Ovary (tissue), 7 donors: ENCODE measurements at regions not wholly inside any gene's neighbourhood (a gene's known extent, or its start where the extent isn't known, plus 50 kb on each side); places are given as distances from the start of the nearest gene placed in this dataset.
"Not testable (repeated sequence)": the region's sequence is repeated elsewhere in the genome, so short reads cannot be mapped to it uniquely, and the experiment has no call there.

Experiments
- DNase-seq, 5 donors: peaks; one replicate each; pipeline ENCODE4 v3.0.0-alpha.2; 2019 to 2020
- H3K27ac ChIP-seq, 2 donors: fragments of 200-600 bp; one replicate each; pipeline versions ENCODE4 v1.5.1 to v1.8.0; 2019 to 2022
- H3K27me3 ChIP-seq: fragments of 200-600 bp; one replicate; pipeline ENCODE4 v1.8.0; 2022
- H3K36me3 ChIP-seq: fragments of 200-600 bp; sonication (generic); one replicate; pipeline ENCODE4 v1.5.1; 2019
- H3K4me1 ChIP-seq: one replicate; pipeline ENCODE4 v1.8.1; 2013; ENCODE audit warnings: mild to moderate bottlenecking, moderate library complexity; ENCODE audit not compliant: insufficient read depth
- H3K4me3 ChIP-seq: fragments of 200-600 bp; sonication (generic); one replicate; pipeline ENCODE4 v1.5.1; 2017
- H3K9me3 ChIP-seq, 2 donors: fragments of 200-600 bp in 1 of 2; sonication (generic) in 1 of 2; one replicate each; pipeline versions ENCODE4 v1.5.1 to v1.8.1; 2013 to 2019; ENCODE audit warnings: mild to moderate bottlenecking in 1 of 2, moderate library complexity in 1 of 2
- EP300 ChIP-seq: sonication (generic); formaldehyde crosslinking; IDR thresholded peaks from one replicate; pipeline ENCODE4 v1.6.1; 2017; ENCODE audit warnings: antibody characterized with exemption
- POLR2A ChIP-seq: fragments of 450-650 bp; IDR thresholded peaks from one replicate; pipeline ENCODE4 v1.6.1; 2017; ENCODE audit warnings: antibody characterized with exemption, mild to moderate bottlenecking, moderate library complexity
- WGBS, 3 donors: extraction: QIAGEN DNeasy Blood & Tissue Kit in 1 of 3; methylation state at CpG; one replicate each; pipeline versions ENCODE4 v1.1.5 to v1.1.7; 2013 to 2017; 5-methylcytosine and 5-hydroxymethylcytosine counted together
- intact Hi-C, 4 donors: fragments of 100-400 bp; cut with DNase I; formaldehyde crosslinking; loops; one replicate each; pipeline versions ENCODE4 v1.11.0 to v1.15.1; 2022 to 2023
- TF ChIP-seq, protein P1 (sequence below), 3 donors: fragments of 450-650 bp in 2 of 3; fragments of 200-600 bp in 1 of 3; IDR thresholded peaks; one replicate each; pipeline versions ENCODE4 v1.5.1 to v1.8.0; 2016 to 2022; ENCODE audit warnings: antibody characterized with exemption in 3 of 3, mild to moderate bottlenecking in 1 of 3
- donor health status: DM: no; HTN: no; CAD: no; lungs with moderate emphysema.
- donor health status: DM: no; HTN: no; CAD: no.
- donor health status: Bipolar disorder and iron deficiency.
- donor health status: DM: no; HTN: no; CAD: no.
- donor health status: DM: yes; HTN: yes; CAD: no.

GRCh38 chr10:124197371-124198124 is 104.2 kb upstream of the CHST15 start:
- intact Hi-C loops, result no loop called here
- Histone ChIP-seq H3K9me3 (no peaks in the 10 kb centered on the region), H3K27ac (peak overlapping the region in 1 of 2 donors; percentile 31), H3K4me1 (peaks cover 3% of the 10 kb centered on the region), H3K36me3 (no peaks in the 10 kb centered on the region), H3K4me3 (no peak overlapping the region), H3K27me3 (no peaks in the 10 kb centered on the region)
- TF ChIP-seq, protein P1, sequence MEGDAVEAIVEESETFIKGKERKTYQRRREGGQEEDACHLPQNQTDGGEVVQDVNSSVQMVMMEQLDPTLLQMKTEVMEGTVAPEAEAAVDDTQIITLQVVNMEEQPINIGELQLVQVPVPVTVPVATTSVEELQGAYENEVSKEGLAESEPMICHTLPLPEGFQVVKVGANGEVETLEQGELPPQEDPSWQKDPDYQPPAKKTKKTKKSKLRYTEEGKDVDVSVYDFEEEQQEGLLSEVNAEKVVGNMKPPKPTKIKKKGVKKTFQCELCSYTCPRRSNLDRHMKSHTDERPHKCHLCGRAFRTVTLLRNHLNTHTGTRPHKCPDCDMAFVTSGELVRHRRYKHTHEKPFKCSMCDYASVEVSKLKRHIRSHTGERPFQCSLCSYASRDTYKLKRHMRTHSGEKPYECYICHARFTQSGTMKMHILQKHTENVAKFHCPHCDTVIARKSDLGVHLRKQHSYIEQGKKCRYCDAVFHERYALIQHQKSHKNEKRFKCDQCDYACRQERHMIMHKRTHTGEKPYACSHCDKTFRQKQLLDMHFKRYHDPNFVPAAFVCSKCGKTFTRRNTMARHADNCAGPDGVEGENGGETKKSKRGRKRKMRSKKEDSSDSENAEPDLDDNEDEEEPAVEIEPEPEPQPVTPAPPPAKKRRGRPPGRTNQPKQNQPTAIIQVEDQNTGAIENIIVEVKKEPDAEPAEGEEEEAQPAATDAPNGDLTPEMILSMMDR (IDR thresholded peaks at IDR 0.05), result no peak
- no peak for TF ChIP-seq POLR2A
- TF ChIP-seq EP300, result no peak
- no peak for DNase-seq
- 73 to 83% (median 81%) methylated on average over 25 of the region's 25 CpGs for WGBS, 3 donors

- 17 to 21% (median 19%) methylated on average over 5 of the region's 5 CpGs for WGBS, 3 donors
- intact Hi-C loops, result no loop called here
- TF ChIP-seq POLR2A (no peak), EP300 (no peak)
- TF ChIP-seq, protein P1 (IDR thresholded peaks at IDR 0.05), result no peak
- peak overlapping the region in 1 of 2 donors; percentile 31 for H3K27ac ChIP-seq
- H3K9me3 ChIP-seq, result no peaks in the 10 kb centered on the region
- H3K4me3 ChIP-seq, result no peak overlapping the region
- no peak for DNase-seq
- no peaks in the 10 kb centered on the region for H3K36me3 ChIP-seq
- H3K27me3 ChIP-seq, result no peaks in the 10 kb centered on the region
- peaks cover 3% of the 10 kb centered on the region for H3K4me1 ChIP-seq
Measured at GRCh38 chr10:124196659-124197058, 103.3 kb upstream of the CHST15 start.

GRCh38 chr10:124194199-124194824 is 100.9 kb upstream of the CHST15 start:
- TF ChIP-seq, protein P1 (IDR thresholded peaks at IDR 0.05), result no peak
- no peak for TF ChIP-seq EP300
- no peak for TF ChIP-seq POLR2A
- no peak for DNase-seq

DNA sequence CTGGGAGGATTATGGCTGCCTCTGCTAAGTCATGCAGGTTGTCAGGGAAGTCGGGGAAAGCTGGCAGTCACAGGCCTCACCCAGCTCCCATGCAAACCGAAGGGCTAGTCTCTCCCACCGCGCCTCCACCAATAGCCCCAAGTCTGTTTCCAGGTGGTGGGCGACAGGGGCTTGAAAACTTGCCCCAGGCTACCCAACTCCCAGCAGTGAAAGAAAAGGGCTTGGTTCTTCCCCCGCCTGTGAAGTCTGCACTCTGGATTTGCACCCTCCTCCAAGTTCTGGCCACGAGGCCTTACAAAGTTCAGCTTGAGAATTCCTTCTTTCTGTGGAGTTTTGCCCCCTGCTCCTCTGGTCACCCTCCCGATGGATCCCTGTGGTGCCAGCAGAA is 99.9 kb upstream of the CHST15 start:
- H3K27me3 ChIP-seq, result no peaks in the 10 kb centered on the region
- no peak overlapping the region for H3K27ac ChIP-seq
- WGBS, 3 donors, result 94 to 100% (median 97%) methylated on average over 8 of the region's 8 CpGs
- intact Hi-C loops, result no loop called here
- no peak overlapping the region for H3K4me3 ChIP-seq
- peaks cover 3% of the 10 kb centered on the region for H3K4me1 ChIP-seq
- no peak for DNase-seq
- no peaks in the 10 kb centered on the region for H3K9me3 ChIP-seq
- TF ChIP-seq, protein P1 (IDR thresholded peaks at IDR 0.05), result no peak
- TF ChIP-seq EP300 (no peak), POLR2A (no peak)
- no peaks in the 10 kb centered on the region for H3K36me3 ChIP-seq

More at GRCh38 chr10:124194199-124194824, 100.9 kb upstream of the CHST15 start:
- Histone ChIP-seq H3K4me1 (peaks cover 3% of the 10 kb centered on the region), H3K4me3 (no peak overlapping the region), H3K27ac (no peak overlapping the region), H3K36me3 (no peaks in the 10 kb centered on the region), H3K9me3 (no peaks in the 10 kb centered on the region), H3K27me3 (no peaks in the 10 kb centered on the region)
- intact Hi-C loops, result no loop called here
- WGBS, 3 donors, result 36 to 39% (median 38%) methylated on average over 2 of the region's 2 CpGs

DNA sequence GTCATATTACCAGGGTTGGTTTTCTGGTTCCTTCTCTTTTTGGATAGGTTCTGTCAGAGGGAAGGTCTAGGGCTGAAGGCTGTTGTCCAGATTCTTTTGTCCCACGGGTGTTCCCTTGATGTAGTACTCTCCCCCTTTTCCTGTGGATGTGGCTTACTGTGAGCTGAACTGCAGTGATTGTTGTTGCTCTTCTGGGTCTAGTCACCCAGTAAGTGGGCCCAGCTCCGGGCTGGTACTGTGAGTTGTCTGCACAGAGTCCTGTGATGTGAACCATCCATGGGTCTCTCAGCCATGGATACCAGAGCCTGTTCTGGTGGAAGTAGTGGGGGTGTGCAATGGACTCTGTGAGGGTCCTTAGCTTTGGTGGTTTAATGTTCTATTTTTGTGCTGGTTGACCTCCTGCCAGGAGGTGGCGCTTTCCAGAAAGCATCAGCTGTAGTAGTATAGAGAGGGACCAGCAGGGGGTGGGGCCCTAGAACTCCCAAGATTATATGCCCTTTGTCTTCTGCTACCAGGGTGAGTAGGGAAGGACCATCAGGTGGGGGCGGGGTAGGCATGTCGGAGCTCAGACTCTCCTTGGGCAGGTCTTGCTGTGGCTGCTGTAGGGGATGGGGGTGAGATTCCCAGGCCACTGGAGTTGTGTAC is 99.4 kb upstream of the CHST15 start:
- DNase-seq, H3K27ac ChIP-seq, H3K9me3 ChIP-seq, H3K4me1 ChIP-seq, intact Hi-C loops, H3K36me3 ChIP-seq, H3K27me3 ChIP-seq, H3K4me3 ChIP-seq: not testable (repeated sequence)
- WGBS, 3 donors, result 89 to 95% (median 91%) methylated on average over 5 of the region's 5 CpGs

- DNase-seq, H3K27me3 ChIP-seq, H3K4me1 ChIP-seq, H3K36me3 ChIP-seq, H3K27ac ChIP-seq, intact Hi-C loops, H3K4me3 ChIP-seq, H3K9me3 ChIP-seq: not testable (repeated sequence)
- WGBS, 3 donors, result 69 to 79% (median 74%) methylated on average over 2 of the region's 2 CpGs
Measured at GRCh38 chr10:124190476-124190875, 97.1 kb upstream of the CHST15 start.
